Fibroblast of villous mesenchyme (primary cell): ENCODE measurements at regions not wholly inside any gene's neighbourhood (a gene's known extent, or its start where the extent isn't known, plus 50 kb on each side); places are given as distances from the start of the nearest gene placed in this dataset.

ENCODE experiments used
- DNase-seq: peaks from one replicate; pipeline ENCODE4 v3.0.0-alpha.2; 2010; ENCODE audit warnings: low read depth
- H3K4me3 ChIP-seq: 2 replicates; pipeline ENCODE4 v1.5.1; 2011; ENCODE audit warnings: low read depth, mild to moderate bottlenecking, low read length
- CTCF ChIP-seq: IDR thresholded peaks from 2 replicates; pipeline ENCODE4 v1.5.1; 2012; ENCODE audit warnings: low read depth, mild to moderate bottlenecking, low read length; ENCODE audit not compliant: insufficient read depth

DNA sequence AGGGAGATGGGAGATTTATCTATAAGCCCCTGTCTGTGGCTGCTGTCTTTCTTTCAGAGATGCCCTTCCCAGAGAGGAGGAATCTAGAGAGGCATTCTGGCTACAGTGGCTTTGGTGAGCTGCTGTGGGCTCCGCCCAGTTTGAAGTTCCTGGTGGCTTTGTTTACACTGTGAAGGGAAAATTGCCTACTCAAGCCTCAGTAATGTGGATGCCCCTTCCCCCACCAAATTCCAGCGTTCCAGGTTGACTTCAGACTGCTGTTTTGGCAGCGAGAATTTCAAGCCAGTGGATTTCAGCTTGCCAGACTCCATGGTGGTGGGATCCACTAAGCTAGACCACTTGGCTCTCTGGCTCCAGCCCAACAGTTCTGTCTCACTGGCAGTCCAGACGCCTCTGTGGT lies 951.6 kb downstream of the CCSER2 start:
- no peak overlapping the region for H3K4me3 ChIP-seq
- no peak for DNase-seq
- TF ChIP-seq CTCF, result no peak

GRCh38 chr10:85284778-85285770 lies 956.7 kb downstream of the CCSER2 start:
- H3K4me3 ChIP-seq, result no peak overlapping the region
- no peak for TF ChIP-seq CTCF
- peak; percentile 13 for DNase-seq

DNA sequence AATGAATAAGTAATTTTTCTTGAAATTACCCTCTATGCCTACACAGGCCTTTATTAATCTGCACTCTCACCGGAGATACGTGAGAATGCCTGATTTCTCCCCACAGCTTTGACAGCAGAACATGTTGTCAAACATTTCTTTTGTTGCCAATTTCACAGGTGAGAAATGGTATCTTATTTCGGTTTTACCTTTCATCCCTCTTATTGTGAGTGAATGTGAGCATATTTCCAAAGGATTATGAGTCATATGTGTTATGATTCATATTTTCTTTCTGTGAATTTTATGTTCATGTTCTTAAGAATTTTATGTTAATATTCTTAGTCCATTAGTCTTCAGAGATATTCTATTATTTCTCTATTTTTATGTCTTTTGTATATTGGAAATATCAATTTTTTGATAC lies 965.1 kb downstream of the CCSER2 start:
- no peak overlapping the region for H3K4me3 ChIP-seq
- TF ChIP-seq CTCF, result no peak
- DNase-seq, result no peak

GRCh38 chr10:85311613-85312337 lies 983.4 kb downstream of the CCSER2 start:
- TF ChIP-seq CTCF, result no peak
- DNase-seq, result no peak
- no peak overlapping the region for H3K4me3 ChIP-seq

DNA sequence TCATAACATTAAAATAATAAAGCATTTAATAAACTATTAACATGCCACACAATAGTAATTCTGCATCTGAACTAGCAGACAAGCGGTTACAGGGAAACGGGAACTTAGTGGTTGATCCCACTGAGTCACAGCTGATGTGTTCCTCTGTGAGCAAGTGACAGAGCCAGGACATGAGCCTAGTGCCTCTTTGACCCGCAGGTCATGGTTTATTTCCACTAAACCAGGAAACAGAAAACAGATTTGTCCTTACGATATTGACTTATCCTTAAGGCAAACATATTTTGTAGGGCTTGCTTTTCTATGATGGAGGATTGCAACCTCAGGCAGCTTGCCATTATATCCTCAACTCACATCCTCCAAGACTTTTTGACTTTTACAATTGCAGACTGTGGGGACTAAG lies 987.3 kb downstream of the CCSER2 start:
- H3K4me3 ChIP-seq, result no peak overlapping the region
- TF ChIP-seq CTCF, result no peak
- DNase-seq, result no peak

- no peak for TF ChIP-seq CTCF
- no peak for DNase-seq
- no peak overlapping the region for H3K4me3 ChIP-seq
Observed at GRCh38 chr10:85316276-85316675, 987.9 kb downstream of the CCSER2 start.
